ENCODE measurements at regions not wholly inside any gene's neighbourhood (a gene's known extent, or its start where the extent isn't known, plus 50 kb on each side); places are given as distances from the start of the nearest gene placed in this dataset.

DNA sequence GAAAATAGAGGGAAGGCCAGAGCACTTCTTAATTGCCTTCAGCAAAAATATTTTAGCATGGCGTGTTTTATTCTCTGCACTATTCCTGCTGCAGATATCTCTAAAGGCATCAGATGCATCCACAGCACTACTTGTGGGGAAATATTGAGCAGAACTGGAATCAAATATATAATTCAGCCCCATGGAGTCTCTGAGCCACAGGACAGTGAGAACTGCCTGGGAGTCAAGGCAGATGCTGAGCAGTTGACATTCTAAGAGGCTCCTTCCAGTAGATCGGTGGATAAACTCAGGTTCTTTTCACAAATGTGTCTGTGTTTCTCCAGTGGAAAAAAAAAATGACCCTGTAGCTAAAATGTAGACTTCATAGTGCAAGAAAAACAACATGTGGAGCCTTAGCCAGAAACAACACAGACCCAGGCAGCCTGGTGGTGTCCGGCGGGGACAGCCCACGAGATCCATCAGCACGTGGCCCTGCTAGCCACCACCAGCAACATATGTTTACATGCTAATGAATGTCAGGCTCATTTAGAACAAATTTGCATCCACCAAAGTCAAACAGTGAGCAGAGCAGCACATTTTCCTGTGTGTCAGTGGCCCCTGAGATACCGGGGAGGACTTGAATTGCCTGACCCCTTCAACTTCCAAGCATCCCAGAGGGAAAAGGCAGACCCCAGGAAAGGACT, 123.3 kb upstream of the PFKP start:
- no peak for DNase-seq
- no peaks in the 10 kb centered on the region for H3K9me3 ChIP-seq
- WGBS (ENCODE audit: insufficient coverage, low coverage, low lambda C conversion rate, missing lambda C conversion rate): 81% methylated on average over 3 of the region's 7 CpGs
- H3K27me3 ChIP-seq: no peaks in the 10 kb centered on the region
- no peaks in the 10 kb centered on the region for H3K36me3 ChIP-seq
- no peak overlapping the region for H3K27ac ChIP-seq
- TF ChIP-seq POLR2A (IDR thresholded peaks at IDR 0.05): no peak
- no peak overlapping the region for H3K4me3 ChIP-seq
- ATAC-seq: no peak
- intact Hi-C loops (cut with DNase I): no loop called here
- no peaks in the 10 kb centered on the region for H3K4me1 ChIP-seq

DNA sequence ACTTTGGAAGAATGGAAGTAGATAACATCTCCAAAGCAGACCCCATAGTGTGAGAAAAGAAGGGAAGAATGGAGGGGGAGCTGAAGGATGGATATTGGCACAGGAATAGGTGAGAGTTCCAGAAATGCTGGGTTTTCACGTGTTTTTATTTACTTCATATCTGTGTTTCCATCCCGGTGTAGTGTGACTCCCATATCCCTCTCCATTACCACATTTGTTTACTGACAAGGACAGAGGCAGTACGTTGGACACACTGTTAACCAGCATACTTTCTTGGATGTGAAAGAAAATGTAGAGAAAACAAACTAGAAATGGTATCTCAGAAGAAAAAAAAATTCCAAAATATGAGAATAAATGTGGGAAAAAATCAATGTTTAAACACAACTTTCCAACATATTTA, 124.4 kb upstream of the PFKP start:
- DNase-seq (no peak), ATAC-seq (no peak)
- TF ChIP-seq, protein P1, sequence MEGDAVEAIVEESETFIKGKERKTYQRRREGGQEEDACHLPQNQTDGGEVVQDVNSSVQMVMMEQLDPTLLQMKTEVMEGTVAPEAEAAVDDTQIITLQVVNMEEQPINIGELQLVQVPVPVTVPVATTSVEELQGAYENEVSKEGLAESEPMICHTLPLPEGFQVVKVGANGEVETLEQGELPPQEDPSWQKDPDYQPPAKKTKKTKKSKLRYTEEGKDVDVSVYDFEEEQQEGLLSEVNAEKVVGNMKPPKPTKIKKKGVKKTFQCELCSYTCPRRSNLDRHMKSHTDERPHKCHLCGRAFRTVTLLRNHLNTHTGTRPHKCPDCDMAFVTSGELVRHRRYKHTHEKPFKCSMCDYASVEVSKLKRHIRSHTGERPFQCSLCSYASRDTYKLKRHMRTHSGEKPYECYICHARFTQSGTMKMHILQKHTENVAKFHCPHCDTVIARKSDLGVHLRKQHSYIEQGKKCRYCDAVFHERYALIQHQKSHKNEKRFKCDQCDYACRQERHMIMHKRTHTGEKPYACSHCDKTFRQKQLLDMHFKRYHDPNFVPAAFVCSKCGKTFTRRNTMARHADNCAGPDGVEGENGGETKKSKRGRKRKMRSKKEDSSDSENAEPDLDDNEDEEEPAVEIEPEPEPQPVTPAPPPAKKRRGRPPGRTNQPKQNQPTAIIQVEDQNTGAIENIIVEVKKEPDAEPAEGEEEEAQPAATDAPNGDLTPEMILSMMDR (IDR thresholded peaks at IDR 0.05): no peak
- no peak for TF ChIP-seq POLR2A (IDR thresholded peaks at IDR 0.05)
- H3K27me3 ChIP-seq: no peaks in the 10 kb centered on the region
- no peaks in the 10 kb centered on the region for H3K9me3 ChIP-seq
- no peak overlapping the region for H3K27ac ChIP-seq
- intact Hi-C loops (cut with DNase I): no loop called here
- H3K4me1 ChIP-seq: no peaks in the 10 kb centered on the region
- H3K4me3 ChIP-seq: no peak overlapping the region
- 28% methylated on average over 3 of the region's 3 CpGs for WGBS (ENCODE audit: insufficient coverage, low coverage, low lambda C conversion rate, missing lambda C conversion rate)
- H3K36me3 ChIP-seq: no peaks in the 10 kb centered on the region

DNA sequence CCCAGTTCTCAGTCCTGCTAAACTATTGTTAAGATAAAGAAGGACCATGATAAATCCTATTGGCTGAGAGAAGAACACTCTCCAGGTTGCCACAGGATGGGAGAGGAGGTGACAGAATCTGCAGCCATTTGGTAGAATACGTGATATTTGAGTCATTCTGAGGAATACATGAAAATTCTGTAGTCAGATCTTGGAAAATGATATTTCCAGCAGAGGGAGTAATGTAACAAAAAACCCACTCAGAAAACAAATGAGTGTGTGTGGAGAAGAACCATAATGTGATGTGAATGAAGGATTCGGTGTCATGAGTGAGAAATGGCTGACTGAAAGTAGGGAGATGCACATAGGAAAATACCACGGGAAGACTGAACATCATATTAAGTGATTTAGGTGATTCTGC, 128.5 kb upstream of the PFKP start:
- Histone ChIP-seq H3K36me3 (no peaks in the 10 kb centered on the region), H3K4me3 (no peak overlapping the region), H3K27me3 (no peaks in the 10 kb centered on the region), H3K9me3 (no peaks in the 10 kb centered on the region), H3K27ac (no peak overlapping the region), H3K4me1 (no peaks in the 10 kb centered on the region)
- 56% methylated on average over 3 of the region's 3 CpGs for WGBS (ENCODE audit: insufficient coverage, low coverage, low lambda C conversion rate, missing lambda C conversion rate)
- no peak for TF ChIP-seq POLR2A (IDR thresholded peaks at IDR 0.05)
- TF ChIP-seq, protein P1 (IDR thresholded peaks at IDR 0.05): peak in 1 of 4 donors; percentile 22
- DNase-seq (no peak), ATAC-seq (no peak)
- intact Hi-C loops (cut with DNase I): no loop called here

DNA sequence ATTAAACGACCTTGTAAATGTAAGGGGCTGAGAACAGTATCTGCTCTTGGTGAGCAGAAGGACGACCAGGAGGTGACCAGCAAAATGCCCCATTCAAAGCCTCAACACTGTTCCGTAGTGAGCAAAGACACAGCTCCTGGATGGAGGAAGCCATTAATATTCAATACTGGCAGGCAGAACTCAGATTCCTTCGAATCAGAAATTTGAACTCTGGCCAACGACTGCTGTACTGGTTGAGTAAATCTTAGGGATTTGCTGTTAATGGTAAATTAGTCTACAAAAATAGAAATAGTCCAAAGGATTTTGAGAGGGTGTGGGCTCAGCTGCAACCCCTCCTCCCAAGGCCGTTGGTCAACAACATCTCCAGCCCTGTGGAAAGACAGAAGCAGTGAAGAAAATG, 130.5 kb upstream of the PFKP start:
- no peak overlapping the region for H3K27ac ChIP-seq
- WGBS (ENCODE audit: insufficient coverage, low coverage, low lambda C conversion rate, missing lambda C conversion rate): 21% methylated on average over 6 of the region's 6 CpGs
- no peak for DNase-seq
- intact Hi-C loops (cut with DNase I): no loop called here
- no peak for ATAC-seq
- H3K36me3 ChIP-seq: no peaks in the 10 kb centered on the region
- no peaks in the 10 kb centered on the region for H3K4me1 ChIP-seq
- H3K27me3 ChIP-seq: no peaks in the 10 kb centered on the region
- TF ChIP-seq, protein P1 (IDR thresholded peaks at IDR 0.05): no peak
- TF ChIP-seq POLR2A (IDR thresholded peaks at IDR 0.05): no peak
- no peak overlapping the region for H3K4me3 ChIP-seq
- no peaks in the 10 kb centered on the region for H3K9me3 ChIP-seq

DNA sequence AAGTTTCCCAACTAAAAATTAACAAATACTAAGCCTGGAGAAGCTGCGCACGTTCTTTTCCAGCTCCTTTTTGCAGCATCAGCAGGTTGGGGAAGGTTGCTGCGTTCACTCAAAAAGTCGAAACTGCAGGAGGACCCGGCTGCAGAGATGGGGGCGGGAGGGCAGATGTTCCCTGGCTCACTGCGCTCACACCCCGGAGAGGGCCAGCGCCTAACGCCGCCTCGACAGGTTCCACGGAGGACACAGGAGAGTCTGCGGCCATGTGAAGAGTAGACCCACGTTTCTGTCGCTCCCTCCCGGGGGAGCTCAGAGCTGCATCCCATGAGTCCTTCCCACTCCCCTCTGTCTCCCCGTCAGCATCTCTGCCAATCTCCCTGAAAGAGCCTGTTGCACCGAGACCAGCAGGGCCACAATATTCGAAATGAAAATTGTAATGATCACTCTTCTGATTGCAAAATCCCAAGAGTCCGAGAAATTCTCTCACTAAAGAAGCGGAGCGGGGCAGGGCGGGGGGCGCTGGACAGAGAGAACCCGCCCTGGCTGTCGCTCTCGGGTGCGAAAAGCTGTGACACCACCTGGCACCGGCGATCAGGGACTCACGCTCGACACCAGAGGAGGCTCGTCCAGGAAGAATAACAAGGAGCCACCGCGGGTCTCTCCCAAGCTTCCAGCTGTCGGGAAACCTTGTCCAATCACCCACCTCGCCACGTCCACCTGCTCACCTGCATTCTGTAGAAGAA, 131.5 kb upstream of the PFKP start:
- DNase-seq (no peak), ATAC-seq (peak in 1 of 4 donors; percentile 32)
- Histone ChIP-seq H3K27ac (no peak overlapping the region), H3K4me3 (no peak overlapping the region), H3K36me3 (no peaks in the 10 kb centered on the region), H3K27me3 (no peaks in the 10 kb centered on the region), H3K4me1 (no peaks in the 10 kb centered on the region), H3K9me3 (no peaks in the 10 kb centered on the region)
- intact Hi-C loops (cut with DNase I): no loop called here
- TF ChIP-seq, protein P1 (IDR thresholded peaks at IDR 0.05): no peak
- TF ChIP-seq POLR2A (IDR thresholded peaks at IDR 0.05): no peak
- WGBS (ENCODE audit: insufficient coverage, low coverage, low lambda C conversion rate, missing lambda C conversion rate): 73% methylated on average over 12 of the region's 39 CpGs

Data from right lobe of liver (tissue), 6 donors.